IMR-90 (cell line): ENCODE measurements at regions not wholly inside any gene's neighbourhood (a gene's known extent, or its start where the extent isn't known, plus 50 kb on each side); places are given as distances from the start of the nearest gene placed in this dataset.

Experiments used
- ATAC-seq: fragments of 200-7000 bp; cut with Tn5 transposase; 2 replicates; pipeline ENCODE4 v1.9.1; 2020; ENCODE audit warnings: low read depth, mild to moderate bottlenecking, moderate library complexity
- BruUV-seq: library from RNA; stranded (reverse); fragments of 400-500 nt; replicated peaks from 2 replicates; lab custom pipeline; 2021; lab: Mats Ljungman, UMichigan
- CTCF ChIA-PET: fragments of 300-600 bp; formaldehyde crosslinking; extraction: SDS; loops from one replicate; lab custom pipeline; 2021; ENCODE audit warnings: antibody characterized with exemption; lab: Yijun Ruan, JAX
- POLR2A ChIA-PET: fragments of 300-600 bp; sonication (Branson Sonifier 250); formaldehyde crosslinking; loops from one replicate; lab custom pipeline; 2022; ENCODE audit warnings: antibody characterized with exemption; ENCODE audit not compliant: unreplicated experiment; lab: Charles Lee
- DNase-seq: peaks from one replicate; pipeline ENCODE4 v3.0.0; 2013
- H2AFZ ChIP-seq: replicated peaks from 2 replicates; pipeline ENCODE3; 2013; ENCODE audit warnings: low read length, mild to moderate bottlenecking; ENCODE audit not compliant: poor library complexity
- H2AK5ac ChIP-seq: 2 replicates; pipeline ENCODE4 v1.6.1; 2013; ENCODE audit warnings: low read depth, low read length, inconsistent platforms
- H2AK9ac ChIP-seq: replicated peaks from 2 replicates; pipeline ENCODE3; 2013; ENCODE audit warnings: mild to moderate bottlenecking, low read depth, low read length, moderate library complexity; ENCODE audit not compliant: poor library complexity
- H2BK120ac ChIP-seq: 2 replicates; pipeline ENCODE4 v1.6.1; 2013; ENCODE audit warnings: low read depth, low read length, inconsistent platforms
- H2BK15ac ChIP-seq: 3 replicates; pipeline ENCODE4 v1.6.1; 2013; ENCODE audit warnings: low read depth, low read length, inconsistent platforms
- H2BK20ac ChIP-seq: 2 replicates; pipeline ENCODE4 v1.6.1; 2013; ENCODE audit warnings: low read depth, mild to moderate bottlenecking, inconsistent platforms, low read length, moderate library complexity
- H2BK5ac ChIP-seq: 2 replicates; pipeline ENCODE4 v1.6.1; 2013; ENCODE audit warnings: mild to moderate bottlenecking, low read depth, low read length, inconsistent platforms; ENCODE audit not compliant: poor library complexity, severe bottlenecking
- H3K14ac ChIP-seq: replicated peaks from 2 replicates; pipeline ENCODE4 v1.6.1; 2013; ENCODE audit warnings: low read depth, low read length, inconsistent platforms
- H3K18ac ChIP-seq: 2 replicates; pipeline ENCODE4 v1.6.1; 2013; ENCODE audit warnings: low read depth, low read length, control low read depth
- H3K23ac ChIP-seq: 2 replicates; pipeline ENCODE4 v1.6.1; 2013; ENCODE audit warnings: low read depth, low read length, inconsistent platforms
- H3K27ac ChIP-seq: 2 replicates; pipeline ENCODE4 v1.5.1; 2013; ENCODE audit warnings: mild to moderate bottlenecking, control low read depth, low read length; ENCODE audit not compliant: insufficient read depth
- H3K27me3 ChIP-seq: 2 replicates; pipeline ENCODE4 v1.6.1; 2013; ENCODE audit warnings: low read length; ENCODE audit not compliant: control insufficient read depth, insufficient read depth
- H3K36me3 ChIP-seq: 2 replicates; pipeline ENCODE4 v1.6.1; 2013; ENCODE audit warnings: low read length, mixed read lengths; ENCODE audit not compliant: control insufficient read depth, insufficient read depth
- H3K4ac ChIP-seq: 2 replicates; pipeline ENCODE4 v1.6.1; 2013; ENCODE audit warnings: low read depth, low read length, inconsistent platforms
- H3K4me1 ChIP-seq: 2 replicates; pipeline ENCODE4 v1.6.1; 2013; ENCODE audit warnings: low read length, mixed read lengths; ENCODE audit not compliant: control insufficient read depth, insufficient read depth
- H3K4me2 ChIP-seq: 2 replicates; pipeline ENCODE4 v1.6.1; 2013; ENCODE audit warnings: low read depth, mild to moderate bottlenecking, control low read depth, low read length, moderate library complexity
- H3K4me3 ChIP-seq: 2 replicates; pipeline ENCODE4 v1.5.1; 2013; ENCODE audit warnings: low read depth, mild to moderate bottlenecking, control low read depth, low read length, moderate library complexity; ENCODE audit not compliant: insufficient read depth
- H3K56ac ChIP-seq: 2 replicates; pipeline ENCODE4 v1.6.1; 2013; ENCODE audit warnings: low read length, inconsistent platforms; ENCODE audit not compliant: insufficient read depth; ENCODE audit errors: extremely low read depth
- H3K79me1 ChIP-seq, 2 experiments: 2 replicates each; pipeline ENCODE4 v1.6.1; 2013; ENCODE audit warnings: low read length in 2 of 2, inconsistent platforms in 1 of 2, low read depth in 1 of 2
- H3K9ac ChIP-seq: 2 replicates; pipeline ENCODE4 v1.6.1; 2013; ENCODE audit warnings: low read depth, low read length, control low read depth
- H3K9me1 ChIP-seq: 2 replicates; pipeline ENCODE4 v1.6.1; 2013; ENCODE audit warnings: low read length, inconsistent platforms; ENCODE audit not compliant: insufficient read depth
- H3K9me3 ChIP-seq: 2 replicates; pipeline ENCODE4 v1.6.1; 2013; ENCODE audit warnings: low read length; ENCODE audit not compliant: control insufficient read depth, insufficient read depth
- H4K20me1 ChIP-seq: 2 replicates; pipeline ENCODE4 v1.6.1; 2013; ENCODE audit warnings: low read length, inconsistent platforms; ENCODE audit not compliant: insufficient read depth
- H4K5ac ChIP-seq: 2 replicates; pipeline ENCODE4 v1.6.1; 2013; ENCODE audit warnings: mild to moderate bottlenecking, low read depth, low read length, control low read depth
- H4K8ac ChIP-seq, 2 experiments: 2 replicates each; pipeline ENCODE4 v1.6.1; 2013; ENCODE audit warnings: low read depth in 2 of 2, low read length in 2 of 2, control low read depth in 1 of 2, inconsistent platforms in 1 of 2
- H4K91ac ChIP-seq: 2 replicates; pipeline ENCODE4 v1.6.1; 2013; ENCODE audit warnings: low read depth, low read length, inconsistent platforms; ENCODE audit not compliant: insufficient read depth
- CEBPB ChIP-seq: IDR thresholded peaks from 2 replicates; pipeline ENCODE4 v1.6.1; 2012; ENCODE audit warnings: low read depth, low read length, improper control_type of control experiment
- CHD1 ChIP-seq: IDR thresholded peaks from 2 replicates; pipeline ENCODE4 v1.6.1; 2012; ENCODE audit warnings: low read depth, low read length, improper control_type of control experiment
- FOS ChIP-seq: fragments of 150-350 bp; IDR thresholded peaks from 2 replicates; pipeline ENCODE4 v1.6.1; 2016; ENCODE audit warnings: low read depth, low read length
- MAFK ChIP-seq: IDR thresholded peaks from 2 replicates; pipeline ENCODE4 v1.6.1; 2012; ENCODE audit warnings: low read depth, low read length, improper control_type of control experiment
- MAZ ChIP-seq: IDR thresholded peaks from 2 replicates; pipeline ENCODE4 v1.6.1; 2012; ENCODE audit warnings: low read depth, mild to moderate bottlenecking, low read length, improper control_type of control experiment, moderate library complexity, borderline replicate concordance
- RFX5 ChIP-seq: IDR thresholded peaks from 2 replicates; pipeline ENCODE4 v1.8.0; 2012; ENCODE audit warnings: low read depth, mild to moderate bottlenecking, low read length, moderate library complexity
- SMC3 ChIP-seq: fragments of 150-350 bp; IDR thresholded peaks from 2 replicates; pipeline ENCODE4 v1.6.1; 2016; ENCODE audit warnings: low read depth, mild to moderate bottlenecking, antibody characterized with exemption, low read length, moderate library complexity
- WGBS, 2 experiments: methylation state at CpG; one replicate each; pipeline versions ENCODE4 v1.1.5 to v1.1.7; 2013; ENCODE audit warnings: missing lambda C conversion rate in 2 of 2; ENCODE audit not compliant: insufficient read length in 1 of 2; ENCODE audit errors: extremely low coverage in 2 of 2; 5-methylcytosine and 5-hydroxymethylcytosine counted together
- dilution Hi-C: fragments of 300-500 bp; cut with HindIII; formaldehyde crosslinking; loops from one replicate; pipeline ENCODE4 v1.14.3; 2018; ENCODE audit warnings: low sequenced_read_pairs; ENCODE audit not compliant: unreplicated experiment
- in situ Hi-C: fragments of 300-500 bp; cut with MboI; formaldehyde crosslinking; loops from 3 replicates; pipeline ENCODE4 v1.14.3; 2019; ENCODE audit warnings: low sequenced_read_pairs, inconsistent platforms, mixed read lengths
- intact Hi-C: fragments of 100-400 bp; cut with micrococcal nuclease; formaldehyde crosslinking; loops from 2 replicates; pipeline ENCODE4 v1.10.0; 2022
- TF ChIP-seq, protein P1 (sequence below): conservative IDR thresholded peaks from 2 replicates; pipeline ENCODE4 v1.5.1; 2012; ENCODE audit warnings: mild to moderate bottlenecking, low read depth, low read length, improper control_type of control experiment
- TF ChIP-seq, protein P2 (sequence below): fragments of 150-350 bp; IDR thresholded peaks from 2 replicates; pipeline ENCODE4 v1.6.1; 2017; ENCODE audit warnings: mild to moderate bottlenecking, antibody characterized with exemption, low read length, low read depth

DNA sequence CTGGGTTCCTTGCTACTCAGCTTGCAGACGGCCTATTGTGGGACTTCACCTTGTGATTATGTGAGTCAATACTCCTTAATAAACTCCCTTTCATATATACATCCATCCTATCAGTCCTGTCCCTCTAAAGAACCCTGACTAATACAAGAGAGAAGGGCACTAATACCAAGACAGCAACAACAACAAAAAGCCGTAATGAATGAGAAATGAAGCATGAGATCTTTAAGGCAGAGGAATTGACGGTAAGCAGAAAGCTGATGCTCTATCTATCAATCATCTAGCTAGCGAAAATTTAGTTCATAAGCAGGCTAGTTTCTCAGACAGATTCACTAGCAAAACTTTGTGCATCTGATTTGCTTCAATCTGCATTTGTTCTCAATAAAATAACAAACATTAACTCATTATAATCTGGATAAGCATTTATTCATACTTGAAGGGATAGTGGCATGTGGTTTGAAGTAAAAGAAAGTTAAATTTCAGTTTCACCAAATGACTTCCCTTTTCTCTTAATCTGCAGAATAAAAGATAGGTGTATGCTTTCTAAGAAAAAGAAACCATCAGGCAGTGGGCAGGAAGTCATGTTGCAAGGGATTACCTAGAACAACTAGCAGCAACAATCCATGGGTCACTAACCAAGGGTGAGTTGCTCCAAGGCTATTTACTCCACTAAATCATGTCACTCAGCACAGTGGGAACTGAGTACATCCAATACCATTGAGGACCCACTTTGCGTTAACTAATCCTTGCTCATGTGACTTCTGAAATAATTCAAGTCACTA lies 376.5 kb downstream of the TMEM182 start:
- Histone ChIP-seq H3K56ac (no peak overlapping the region), H3K23ac (no peak overlapping the region), H3K27ac (no peak overlapping the region), H2BK15ac (no peak overlapping the region), H3K4ac (no peak overlapping the region), H3K4me1 (no peaks in the 10 kb centered on the region), H3K4me3 (no peak overlapping the region), H2AFZ (no peak overlapping the region), H3K14ac (no peak overlapping the region), H2BK20ac (no peak overlapping the region), H2AK5ac (no peak overlapping the region), H3K27me3 (no peaks in the 10 kb centered on the region), H3K79me1 (no peaks in the 10 kb centered on the region), H3K18ac (no peak overlapping the region), H3K9me3 (peaks cover 14% of the 10 kb centered on the region), H3K4me2 (no peak overlapping the region), H2BK120ac (no peak overlapping the region), H4K8ac (no peak overlapping the region), H3K36me3 (no peaks in the 10 kb centered on the region), H4K5ac (no peak overlapping the region), H4K20me1 (no peaks in the 10 kb centered on the region), H2AK9ac (no peak overlapping the region), H4K91ac (no peak overlapping the region), H2BK5ac (no peak overlapping the region), H3K9me1 (no peaks in the 10 kb centered on the region), H3K9ac (no peak overlapping the region)
- WGBS, 2 experiments = no CpG with 5 or more reads among the region's 5 CpGs
- no peak for TF ChIP-seq MAZ
- TF ChIP-seq RFX5 = no peak
- TF ChIP-seq SMC3 = no peak
- no peak for TF ChIP-seq CEBPB
- no peak for TF ChIP-seq MAFK
- TF ChIP-seq FOS = no peak
- TF ChIP-seq, protein P1, sequence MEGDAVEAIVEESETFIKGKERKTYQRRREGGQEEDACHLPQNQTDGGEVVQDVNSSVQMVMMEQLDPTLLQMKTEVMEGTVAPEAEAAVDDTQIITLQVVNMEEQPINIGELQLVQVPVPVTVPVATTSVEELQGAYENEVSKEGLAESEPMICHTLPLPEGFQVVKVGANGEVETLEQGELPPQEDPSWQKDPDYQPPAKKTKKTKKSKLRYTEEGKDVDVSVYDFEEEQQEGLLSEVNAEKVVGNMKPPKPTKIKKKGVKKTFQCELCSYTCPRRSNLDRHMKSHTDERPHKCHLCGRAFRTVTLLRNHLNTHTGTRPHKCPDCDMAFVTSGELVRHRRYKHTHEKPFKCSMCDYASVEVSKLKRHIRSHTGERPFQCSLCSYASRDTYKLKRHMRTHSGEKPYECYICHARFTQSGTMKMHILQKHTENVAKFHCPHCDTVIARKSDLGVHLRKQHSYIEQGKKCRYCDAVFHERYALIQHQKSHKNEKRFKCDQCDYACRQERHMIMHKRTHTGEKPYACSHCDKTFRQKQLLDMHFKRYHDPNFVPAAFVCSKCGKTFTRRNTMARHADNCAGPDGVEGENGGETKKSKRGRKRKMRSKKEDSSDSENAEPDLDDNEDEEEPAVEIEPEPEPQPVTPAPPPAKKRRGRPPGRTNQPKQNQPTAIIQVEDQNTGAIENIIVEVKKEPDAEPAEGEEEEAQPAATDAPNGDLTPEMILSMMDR = no peak
- TF ChIP-seq, protein P2, sequence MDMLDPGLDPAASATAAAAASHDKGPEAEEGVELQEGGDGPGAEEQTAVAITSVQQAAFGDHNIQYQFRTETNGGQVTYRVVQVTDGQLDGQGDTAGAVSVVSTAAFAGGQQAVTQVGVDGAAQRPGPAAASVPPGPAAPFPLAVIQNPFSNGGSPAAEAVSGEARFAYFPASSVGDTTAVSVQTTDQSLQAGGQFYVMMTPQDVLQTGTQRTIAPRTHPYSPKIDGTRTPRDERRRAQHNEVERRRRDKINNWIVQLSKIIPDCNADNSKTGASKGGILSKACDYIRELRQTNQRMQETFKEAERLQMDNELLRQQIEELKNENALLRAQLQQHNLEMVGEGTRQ = no peak
- TF ChIP-seq CHD1 = no peak
- no TSS peak for BruUV-seq
- intact Hi-C loops (no loop called here), in situ Hi-C loops (no loop called here), dilution Hi-C loops (no loop called here)
- ATAC-seq (no peak), DNase-seq (no peak)
- CTCF ChIA-PET = no interaction called here
- POLR2A ChIA-PET = no interaction called here
